ENCODE measurements at regions not wholly inside any gene's neighbourhood (a gene's known extent, or its start where the extent isn't known, plus 50 kb on each side); places are given as distances from the start of the nearest gene placed in this dataset.

GRCh38 chr5:38660194-38660668, 103.8 kb upstream of the LIFR start:
- H3K9me3 Mint-ChIP-seq (ENCODE audit: unreplicated experiment) = no peaks in the 10 kb centered on the region
- H3K27me3 Mint-ChIP-seq (ENCODE audit: unreplicated experiment) = no peaks in the 10 kb centered on the region
- no peaks in the 10 kb centered on the region for H3K36me3 Mint-ChIP-seq (ENCODE audit: unreplicated experiment)
- peak; percentile 15 for DNase-seq
- H3K4me1 Mint-ChIP-seq (ENCODE audit: low read depth, unreplicated experiment) = peaks cover 14% of the 10 kb centered on the region
- no peak for TF ChIP-seq CTCF (IDR thresholded peaks at IDR 0.05; ENCODE audit: partially characterized antibody, unreplicated experiment)
- H3K4me3 Mint-ChIP-seq (ENCODE audit: unreplicated experiment) = no peak overlapping the region
- peak overlapping the region; percentile 0 for H3K27ac Mint-ChIP-seq (ENCODE audit: unreplicated experiment)

- Mint-ChIP-seq H3K27ac (ENCODE audit: unreplicated experiment) (peak overlapping the region; percentile 62), H3K4me3 (ENCODE audit: unreplicated experiment) (peak overlapping the region; percentile 34)
Observed at GRCh38 chr5:38662090-38662489, 105.6 kb upstream of the LIFR start.

GRCh38 chr5:38663249-38663648, 106.8 kb upstream of the LIFR start:
- no peak overlapping the region for H3K27ac Mint-ChIP-seq (ENCODE audit: unreplicated experiment)
- H3K36me3 Mint-ChIP-seq (ENCODE audit: unreplicated experiment) = no peaks in the 10 kb centered on the region
- peaks cover 14% of the 10 kb centered on the region for H3K4me1 Mint-ChIP-seq (ENCODE audit: low read depth, unreplicated experiment)
- peaks cover 4% of the 10 kb centered on the region for H3K27me3 Mint-ChIP-seq (ENCODE audit: unreplicated experiment)
- no peak for DNase-seq
- H3K4me3 Mint-ChIP-seq (ENCODE audit: unreplicated experiment) = no peak overlapping the region
- TF ChIP-seq CTCF (IDR thresholded peaks at IDR 0.05; ENCODE audit: partially characterized antibody, unreplicated experiment) = no peak
- H3K9me3 Mint-ChIP-seq (ENCODE audit: unreplicated experiment) = no peaks in the 10 kb centered on the region

More at GRCh38 chr5:38662090-38662489, 105.6 kb upstream of the LIFR start:
- Mint-ChIP-seq H3K27me3 (ENCODE audit: unreplicated experiment) (peaks cover 4% of the 10 kb centered on the region), H3K36me3 (ENCODE audit: unreplicated experiment) (no peaks in the 10 kb centered on the region), H3K4me1 (ENCODE audit: low read depth, unreplicated experiment) (peaks cover 14% of the 10 kb centered on the region), H3K9me3 (ENCODE audit: unreplicated experiment) (no peaks in the 10 kb centered on the region)
- no peak for DNase-seq
- TF ChIP-seq CTCF (IDR thresholded peaks at IDR 0.05; ENCODE audit: partially characterized antibody, unreplicated experiment) = no peak

GRCh38 chr5:38666668-38667498, 110.4 kb upstream of the LIFR start:
- TF ChIP-seq CTCF (IDR thresholded peaks at IDR 0.05; ENCODE audit: partially characterized antibody, unreplicated experiment) = no peak
- Mint-ChIP-seq H3K36me3 (ENCODE audit: unreplicated experiment) (no peaks in the 10 kb centered on the region), H3K27ac (ENCODE audit: unreplicated experiment) (no peak overlapping the region), H3K4me3 (ENCODE audit: unreplicated experiment) (no peak overlapping the region), H3K4me1 (ENCODE audit: low read depth, unreplicated experiment) (no peaks in the 10 kb centered on the region), H3K9me3 (ENCODE audit: unreplicated experiment) (no peaks in the 10 kb centered on the region), H3K27me3 (ENCODE audit: unreplicated experiment) (peaks cover 4% of the 10 kb centered on the region)
- DNase-seq = no peak

- H3K27ac Mint-ChIP-seq (ENCODE audit: unreplicated experiment) = no peak overlapping the region
- H3K27me3 Mint-ChIP-seq (ENCODE audit: unreplicated experiment) = peaks cover 4% of the 10 kb centered on the region
- no peaks in the 10 kb centered on the region for H3K4me1 Mint-ChIP-seq (ENCODE audit: low read depth, unreplicated experiment)
- H3K36me3 Mint-ChIP-seq (ENCODE audit: unreplicated experiment) = no peaks in the 10 kb centered on the region
- H3K9me3 Mint-ChIP-seq (ENCODE audit: unreplicated experiment) = no peaks in the 10 kb centered on the region
- no peak for TF ChIP-seq CTCF (IDR thresholded peaks at IDR 0.05; ENCODE audit: partially characterized antibody, unreplicated experiment)
- no peak overlapping the region for H3K4me3 Mint-ChIP-seq (ENCODE audit: unreplicated experiment)
- no peak for DNase-seq
Observed at GRCh38 chr5:38667499-38667776, 111.0 kb upstream of the LIFR start.

Measured in glutamatergic neuron (in vitro differentiated cells).